ENCODE measurements at regions not wholly inside any gene's neighbourhood (a gene's known extent, or its start where the extent isn't known, plus 50 kb on each side); places are given as distances from the start of the nearest gene placed in this dataset.

DNA sequence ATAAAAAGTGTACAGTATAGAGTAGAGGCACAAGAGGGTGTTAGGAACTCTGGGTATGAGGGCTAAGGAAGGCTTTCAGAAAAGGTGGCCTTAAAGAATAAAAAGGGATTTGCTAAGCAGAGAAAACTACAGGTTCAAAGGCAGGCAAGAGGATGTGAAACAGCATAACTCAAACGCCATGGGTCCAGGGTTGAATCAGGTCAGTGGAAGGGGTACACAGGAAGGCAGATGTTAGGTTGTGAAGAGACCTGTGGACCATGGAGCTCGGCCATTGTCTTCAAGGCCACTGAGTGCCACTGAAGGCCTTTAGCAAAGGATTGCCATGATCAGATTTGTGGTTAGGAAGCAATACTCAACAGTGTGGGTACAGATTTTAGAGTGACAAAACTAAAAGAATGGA is 108.2 kb upstream of the FAM98A start:
- Histone ChIP-seq H3K4me3 (ENCODE audit: insufficient read depth, low read depth, low read length) (no peak overlapping the region), H3K27ac (ENCODE audit: low read depth, low read length) (no peak overlapping the region), H3K9me3 (ENCODE audit: insufficient read depth, low read depth, low read length) (no peaks in the 10 kb centered on the region), H3K27me3 (ENCODE audit: insufficient read depth, low read length) (no peaks in the 10 kb centered on the region), H3K36me3 (ENCODE audit: insufficient read depth, low read length) (no peaks in the 10 kb centered on the region), H3K4me2 (ENCODE audit: low read length) (no peak overlapping the region), H3K79me2 (ENCODE audit: insufficient read depth, low read length) (no peaks in the 10 kb centered on the region), H2AFZ (ENCODE audit: low read depth, low read length) (no peak overlapping the region), H4K20me1 (ENCODE audit: insufficient read depth, low read length) (no peaks in the 10 kb centered on the region), H3K4me1 (ENCODE audit: insufficient read depth, low read length) (peaks cover 5% of the 10 kb centered on the region), H3K9ac (ENCODE audit: low read length) (no peak overlapping the region)
- no peak overlapping the region for H3K27ac Mint-ChIP-seq (ENCODE audit: unreplicated experiment)
- TF ChIP-seq, protein P1, sequence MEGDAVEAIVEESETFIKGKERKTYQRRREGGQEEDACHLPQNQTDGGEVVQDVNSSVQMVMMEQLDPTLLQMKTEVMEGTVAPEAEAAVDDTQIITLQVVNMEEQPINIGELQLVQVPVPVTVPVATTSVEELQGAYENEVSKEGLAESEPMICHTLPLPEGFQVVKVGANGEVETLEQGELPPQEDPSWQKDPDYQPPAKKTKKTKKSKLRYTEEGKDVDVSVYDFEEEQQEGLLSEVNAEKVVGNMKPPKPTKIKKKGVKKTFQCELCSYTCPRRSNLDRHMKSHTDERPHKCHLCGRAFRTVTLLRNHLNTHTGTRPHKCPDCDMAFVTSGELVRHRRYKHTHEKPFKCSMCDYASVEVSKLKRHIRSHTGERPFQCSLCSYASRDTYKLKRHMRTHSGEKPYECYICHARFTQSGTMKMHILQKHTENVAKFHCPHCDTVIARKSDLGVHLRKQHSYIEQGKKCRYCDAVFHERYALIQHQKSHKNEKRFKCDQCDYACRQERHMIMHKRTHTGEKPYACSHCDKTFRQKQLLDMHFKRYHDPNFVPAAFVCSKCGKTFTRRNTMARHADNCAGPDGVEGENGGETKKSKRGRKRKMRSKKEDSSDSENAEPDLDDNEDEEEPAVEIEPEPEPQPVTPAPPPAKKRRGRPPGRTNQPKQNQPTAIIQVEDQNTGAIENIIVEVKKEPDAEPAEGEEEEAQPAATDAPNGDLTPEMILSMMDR (IDR thresholded peaks at IDR 0.05; ENCODE audit: insufficient read depth, low read depth, low read length): no peak
- TF ChIP-seq EZH2 (IDR thresholded peaks at IDR 0.05; ENCODE audit: insufficient read depth, low read length): no peak
- no peaks in the 10 kb centered on the region for H3K4me1 Mint-ChIP-seq (ENCODE audit: low read depth, unreplicated experiment)
- DNase-seq (ENCODE audit: low read depth) (no peak), FAIRE-seq (no peak)
- H3K9me3 Mint-ChIP-seq (ENCODE audit: unreplicated experiment): no peaks in the 10 kb centered on the region
- H3K27me3 Mint-ChIP-seq (ENCODE audit: low read depth, unreplicated experiment): no peaks in the 10 kb centered on the region
- no peaks in the 10 kb centered on the region for H3K36me3 Mint-ChIP-seq (ENCODE audit: low read depth, unreplicated experiment)
- no peak overlapping the region for H3K4me3 Mint-ChIP-seq (ENCODE audit: unreplicated experiment)

DNA sequence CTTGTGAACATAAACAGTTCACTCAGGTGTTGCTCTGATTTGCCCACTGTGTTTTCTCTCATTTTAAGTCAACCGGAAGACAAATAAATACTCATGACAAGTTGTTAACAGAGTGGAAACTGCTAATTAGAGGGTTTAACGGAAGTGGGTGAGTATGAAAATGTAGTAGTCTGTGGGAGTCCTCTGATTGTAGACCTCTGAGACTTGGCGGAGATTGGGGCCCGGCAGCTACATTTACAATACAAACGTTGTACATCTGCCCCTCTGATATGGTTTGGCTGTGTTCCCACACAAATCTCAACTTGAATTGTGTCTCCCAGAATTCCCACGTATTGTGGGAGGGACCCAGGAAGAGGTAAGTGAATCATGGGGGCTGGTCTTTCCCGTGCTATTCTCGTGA is 107.3 kb upstream of the FAM98A start:
- H3K4me2 ChIP-seq (ENCODE audit: low read length): no peak overlapping the region
- no peak overlapping the region for H3K4me3 Mint-ChIP-seq (ENCODE audit: unreplicated experiment)
- no peak for FAIRE-seq
- no peak for DNase-seq (ENCODE audit: low read depth)
- H3K9me3 Mint-ChIP-seq (ENCODE audit: unreplicated experiment): no peaks in the 10 kb centered on the region
- no peak for TF ChIP-seq EZH2 (IDR thresholded peaks at IDR 0.05; ENCODE audit: insufficient read depth, low read length)
- TF ChIP-seq, protein P1 (IDR thresholded peaks at IDR 0.05; ENCODE audit: insufficient read depth, low read depth, low read length): no peak
- no peaks in the 10 kb centered on the region for H3K4me1 Mint-ChIP-seq (ENCODE audit: low read depth, unreplicated experiment)
- no peak overlapping the region for H2AFZ ChIP-seq (ENCODE audit: low read depth, low read length)
- no peaks in the 10 kb centered on the region for H3K79me2 ChIP-seq (ENCODE audit: insufficient read depth, low read length)
- peaks cover 5% of the 10 kb centered on the region for H3K4me1 ChIP-seq (ENCODE audit: insufficient read depth, low read length)
- no peaks in the 10 kb centered on the region for H3K27me3 Mint-ChIP-seq (ENCODE audit: low read depth, unreplicated experiment)
- H3K9ac ChIP-seq (ENCODE audit: low read length): no peak overlapping the region
- H3K36me3 ChIP-seq (ENCODE audit: insufficient read depth, low read length): no peaks in the 10 kb centered on the region
- H4K20me1 ChIP-seq (ENCODE audit: insufficient read depth, low read length): no peaks in the 10 kb centered on the region
- H3K27ac ChIP-seq (ENCODE audit: low read depth, low read length): no peak overlapping the region
- H3K9me3 ChIP-seq (ENCODE audit: insufficient read depth, low read depth, low read length): no peaks in the 10 kb centered on the region
- H3K4me3 ChIP-seq (ENCODE audit: insufficient read depth, low read depth, low read length): no peak overlapping the region
- H3K27ac Mint-ChIP-seq (ENCODE audit: unreplicated experiment): no peak overlapping the region
- H3K27me3 ChIP-seq (ENCODE audit: insufficient read depth, low read length): no peaks in the 10 kb centered on the region
- H3K36me3 Mint-ChIP-seq (ENCODE audit: low read depth, unreplicated experiment): no peaks in the 10 kb centered on the region

DNA sequence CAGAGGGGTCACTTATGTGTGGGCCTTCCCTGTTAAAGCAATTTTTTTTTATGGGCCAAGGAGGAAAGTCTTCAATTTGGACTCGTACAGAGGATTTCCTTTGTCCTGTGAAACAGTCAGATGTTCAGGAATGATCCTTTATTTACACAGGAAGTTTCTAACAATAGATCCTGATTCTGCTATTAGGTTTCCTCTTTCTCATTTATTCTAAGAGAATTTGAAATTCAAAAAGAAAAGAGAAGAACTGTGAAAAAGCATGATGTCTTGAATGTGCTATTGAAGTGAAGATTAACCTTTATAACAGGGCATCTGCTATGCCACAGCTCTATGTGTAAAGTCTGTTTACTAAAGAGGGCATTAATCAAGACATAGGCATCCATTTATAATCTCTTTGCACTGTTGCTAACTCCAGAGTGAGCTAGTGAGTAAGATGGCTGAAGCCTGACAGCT is 105.3 kb upstream of the FAM98A start:
- H4K20me1 ChIP-seq (ENCODE audit: insufficient read depth, low read length): no peaks in the 10 kb centered on the region
- no peak overlapping the region for H3K9ac ChIP-seq (ENCODE audit: low read length)
- H3K9me3 ChIP-seq (ENCODE audit: insufficient read depth, low read depth, low read length): peaks cover 8% of the 10 kb centered on the region
- FAIRE-seq (no peak), DNase-seq (ENCODE audit: low read depth) (no peak)
- H3K4me3 ChIP-seq (ENCODE audit: insufficient read depth, low read depth, low read length): no peak overlapping the region
- Mint-ChIP-seq H3K4me3 (ENCODE audit: unreplicated experiment) (no peak overlapping the region), H3K27ac (ENCODE audit: unreplicated experiment) (no peak overlapping the region), H3K9me3 (ENCODE audit: unreplicated experiment) (peaks cover 1% of the 10 kb centered on the region), H3K27me3 (ENCODE audit: low read depth, unreplicated experiment) (no peaks in the 10 kb centered on the region), H3K36me3 (ENCODE audit: low read depth, unreplicated experiment) (no peaks in the 10 kb centered on the region), H3K4me1 (ENCODE audit: low read depth, unreplicated experiment) (no peaks in the 10 kb centered on the region)
- no peak overlapping the region for H3K4me2 ChIP-seq (ENCODE audit: low read length)
- no peaks in the 10 kb centered on the region for H3K27me3 ChIP-seq (ENCODE audit: insufficient read depth, low read length)
- no peaks in the 10 kb centered on the region for H3K79me2 ChIP-seq (ENCODE audit: insufficient read depth, low read length)
- H3K36me3 ChIP-seq (ENCODE audit: insufficient read depth, low read length): no peaks in the 10 kb centered on the region
- peak overlapping the region; percentile 26 for H2AFZ ChIP-seq (ENCODE audit: low read depth, low read length)
- TF ChIP-seq EZH2 (IDR thresholded peaks at IDR 0.05; ENCODE audit: insufficient read depth, low read length): no peak
- TF ChIP-seq, protein P1 (IDR thresholded peaks at IDR 0.05; ENCODE audit: insufficient read depth, low read depth, low read length): no peak
- H3K4me1 ChIP-seq (ENCODE audit: insufficient read depth, low read length): peaks cover 2% of the 10 kb centered on the region
- H3K27ac ChIP-seq (ENCODE audit: low read depth, low read length): no peak overlapping the region
